Globus pallidus (tissue), 1 donor: ENCODE measurements at regions not wholly inside any gene's neighbourhood (a gene's known extent, or its start where the extent isn't known, plus 50 kb on each side); places are given as distances from the start of the nearest gene placed in this dataset.
"Not testable (repeated sequence)": the region's sequence is repeated elsewhere in the genome, so short reads cannot be mapped to it uniquely, and the experiment has no call there.

ENCODE experiments used
- DNase-seq: peaks from one replicate; pipeline ENCODE4 v3.0.0-alpha.2; 2015; ENCODE audit warnings: low spot score

DNA sequence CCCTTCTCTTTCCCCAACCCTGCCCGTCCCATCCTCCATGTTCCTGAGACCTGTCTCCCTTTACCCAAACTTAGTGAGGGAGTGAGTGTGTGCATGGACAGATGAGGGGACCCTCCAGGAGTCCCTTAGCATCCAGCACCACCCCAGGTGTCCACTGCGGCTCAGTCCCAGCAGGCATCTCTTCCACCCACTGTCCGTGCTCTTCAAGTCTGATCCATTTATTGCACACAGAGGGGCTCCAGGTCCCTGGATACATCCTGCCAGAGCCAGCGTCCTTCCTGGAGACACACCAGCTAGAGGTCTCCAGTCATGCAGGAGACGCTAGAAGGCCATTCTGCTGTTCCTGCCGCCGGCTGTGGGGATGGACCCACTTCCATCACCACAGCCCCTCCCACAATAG, 239.2 kb downstream of the ADGRD1 start:
- no peak for DNase-seq

DNA sequence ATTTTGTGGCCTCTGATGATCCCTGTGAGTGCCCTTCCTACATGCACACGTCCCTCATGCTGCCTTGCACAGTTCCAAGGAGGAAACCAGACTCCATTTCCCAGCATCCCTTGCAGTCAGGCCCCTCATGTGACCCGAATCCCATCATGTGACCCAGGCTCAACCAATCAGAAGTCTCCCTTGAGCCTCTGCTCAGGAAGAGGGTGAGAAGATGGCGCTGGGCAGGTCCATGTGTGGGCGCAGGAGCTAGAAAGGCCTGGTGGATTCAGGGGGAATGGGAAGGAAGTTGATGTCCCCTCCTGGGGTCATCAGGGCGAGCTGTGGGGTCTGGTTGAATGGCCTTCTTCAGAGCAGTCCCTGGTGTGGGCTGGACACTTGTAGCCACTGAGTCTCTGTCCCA, 240.5 kb downstream of the ADGRD1 start:
- no peak for DNase-seq

DNA sequence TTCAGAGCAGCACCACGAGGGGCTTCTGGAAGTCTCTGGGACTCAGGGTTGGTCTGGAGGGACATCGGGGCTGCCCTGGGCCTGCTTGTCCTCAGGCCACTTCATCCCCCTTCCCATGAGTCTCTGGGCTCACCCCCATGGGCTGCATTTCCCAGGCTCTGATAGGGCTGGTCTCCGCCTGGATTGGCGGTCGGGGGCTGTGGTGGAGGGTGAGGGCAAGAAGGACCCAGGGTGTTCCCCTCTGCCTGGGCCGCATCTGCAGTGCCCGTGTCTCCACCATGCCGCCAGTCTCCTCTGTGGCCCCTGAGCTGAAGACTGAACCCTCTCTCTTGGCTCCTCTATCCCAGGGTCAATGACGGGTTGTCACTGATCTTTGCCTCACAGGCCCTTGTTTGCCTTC, 242.1 kb downstream of the ADGRD1 start:
- DNase-seq: no peak

DNA sequence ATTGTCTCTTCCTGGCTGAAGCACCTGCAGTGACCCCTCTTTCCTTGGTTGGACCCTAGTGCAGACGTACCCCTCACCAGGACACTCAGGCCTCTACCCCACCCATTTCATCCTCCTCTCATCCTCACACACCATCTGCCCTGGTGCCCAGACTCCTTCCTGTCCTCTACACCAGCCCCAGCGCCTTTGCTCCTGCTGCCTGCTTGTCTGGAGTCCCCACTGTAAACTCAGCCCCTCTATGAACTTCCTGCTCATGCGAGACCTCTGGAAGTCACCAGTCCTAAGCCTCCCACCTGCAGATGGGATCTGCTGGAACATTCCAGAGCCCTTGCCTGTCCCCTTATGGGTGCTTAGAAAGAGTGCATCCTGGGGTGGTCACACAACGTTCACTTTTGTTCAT, 242.5 kb downstream of the ADGRD1 start:
- no peak for DNase-seq

DNA sequence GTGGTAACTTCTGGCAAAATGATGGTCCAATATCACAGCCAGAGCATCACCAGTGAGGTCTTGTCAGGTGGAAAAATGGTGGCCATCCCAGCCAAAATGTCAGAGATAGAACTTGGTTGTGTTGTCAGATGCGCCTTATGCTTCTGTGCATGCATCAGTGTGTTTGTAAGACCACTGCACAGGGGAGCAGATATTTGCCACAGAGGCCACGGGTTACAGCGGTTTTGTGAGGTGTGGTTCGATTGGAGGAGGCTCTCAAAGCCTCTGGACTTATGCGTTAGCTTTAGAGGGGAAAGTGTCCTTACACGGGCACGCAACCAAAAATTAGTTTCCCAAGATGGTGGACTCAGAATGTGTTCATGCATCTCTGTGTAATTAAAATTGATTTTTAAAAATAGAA, 243.8 kb downstream of the ADGRD1 start:
- no peak for DNase-seq

DNA sequence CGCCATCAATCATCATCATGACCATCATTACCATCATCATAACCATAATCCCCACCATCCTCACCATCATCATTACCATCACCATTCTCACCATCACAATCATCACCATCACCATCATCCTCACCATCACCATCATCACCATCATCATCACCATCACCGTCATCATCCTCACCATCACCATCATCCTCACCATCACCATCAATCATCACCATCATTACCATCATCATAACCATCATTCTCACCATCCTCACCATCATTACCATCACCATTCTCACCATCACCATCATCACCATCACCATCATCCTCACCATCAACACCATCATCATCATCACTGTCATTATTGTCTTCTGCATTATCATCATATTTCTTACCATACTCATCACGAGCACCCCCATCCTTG, 245.5 kb downstream of the ADGRD1 start:
- no peak for DNase-seq

DNA sequence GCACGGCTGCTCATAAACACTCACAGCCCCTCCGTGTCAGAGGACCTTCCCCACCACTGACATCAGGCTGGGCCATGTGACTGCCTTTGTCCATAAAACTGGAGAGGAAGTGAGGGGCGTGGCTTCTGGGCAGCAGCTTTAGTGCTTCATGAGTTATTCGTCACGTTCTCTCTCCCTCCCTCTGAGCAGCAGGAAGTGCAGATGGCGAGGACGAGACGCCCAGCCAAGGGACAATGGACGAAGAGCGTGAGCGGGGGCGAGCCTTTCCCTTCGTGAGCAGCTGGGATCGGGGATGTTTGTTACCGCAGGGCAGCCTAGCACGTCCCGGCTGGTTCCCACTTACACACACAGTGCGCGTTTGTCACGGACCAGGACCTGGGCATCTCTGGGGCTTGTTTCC, 248.2 kb downstream of the ADGRD1 start:
- not testable (repeated sequence) for DNase-seq

DNA sequence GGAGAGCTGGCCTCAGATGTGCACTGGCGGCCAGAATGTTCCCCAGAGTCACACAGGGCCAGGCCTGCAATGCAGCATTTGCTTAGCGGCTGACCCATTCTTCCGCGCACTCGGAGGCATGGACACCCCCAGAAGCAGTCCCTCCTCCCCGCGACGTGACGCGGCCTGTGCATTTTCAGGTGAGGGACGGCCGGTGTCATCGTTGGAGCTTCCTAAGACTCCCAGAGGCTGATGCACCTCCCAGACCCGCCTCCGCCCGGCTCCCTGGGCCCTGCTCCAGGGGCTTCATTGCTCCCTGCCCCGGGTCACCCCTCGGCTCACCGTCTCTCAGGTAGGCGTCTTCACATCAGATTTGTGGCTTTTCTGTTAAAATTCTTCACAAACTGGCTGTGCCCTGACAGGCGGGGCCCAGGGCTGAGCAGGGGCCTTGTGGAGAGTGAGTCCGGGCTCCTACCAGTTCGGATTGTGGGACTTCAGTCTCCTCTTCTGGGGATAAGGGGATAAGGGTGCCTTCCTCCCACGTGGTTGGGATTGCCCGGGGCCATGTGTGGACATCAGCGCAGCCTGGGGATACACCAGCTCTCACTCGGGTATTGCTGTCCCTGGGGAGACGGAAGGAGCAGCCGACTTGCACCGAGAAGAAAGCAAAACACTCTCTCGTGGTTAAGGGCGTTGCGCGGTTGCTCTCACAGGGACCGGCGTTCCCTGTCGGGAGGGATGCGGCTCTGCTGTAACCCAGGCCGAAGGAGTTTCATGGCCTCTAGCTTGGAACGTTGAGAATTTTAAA, 249.1 kb downstream of the ADGRD1 start:
- DNase-seq: no peak

DNA sequence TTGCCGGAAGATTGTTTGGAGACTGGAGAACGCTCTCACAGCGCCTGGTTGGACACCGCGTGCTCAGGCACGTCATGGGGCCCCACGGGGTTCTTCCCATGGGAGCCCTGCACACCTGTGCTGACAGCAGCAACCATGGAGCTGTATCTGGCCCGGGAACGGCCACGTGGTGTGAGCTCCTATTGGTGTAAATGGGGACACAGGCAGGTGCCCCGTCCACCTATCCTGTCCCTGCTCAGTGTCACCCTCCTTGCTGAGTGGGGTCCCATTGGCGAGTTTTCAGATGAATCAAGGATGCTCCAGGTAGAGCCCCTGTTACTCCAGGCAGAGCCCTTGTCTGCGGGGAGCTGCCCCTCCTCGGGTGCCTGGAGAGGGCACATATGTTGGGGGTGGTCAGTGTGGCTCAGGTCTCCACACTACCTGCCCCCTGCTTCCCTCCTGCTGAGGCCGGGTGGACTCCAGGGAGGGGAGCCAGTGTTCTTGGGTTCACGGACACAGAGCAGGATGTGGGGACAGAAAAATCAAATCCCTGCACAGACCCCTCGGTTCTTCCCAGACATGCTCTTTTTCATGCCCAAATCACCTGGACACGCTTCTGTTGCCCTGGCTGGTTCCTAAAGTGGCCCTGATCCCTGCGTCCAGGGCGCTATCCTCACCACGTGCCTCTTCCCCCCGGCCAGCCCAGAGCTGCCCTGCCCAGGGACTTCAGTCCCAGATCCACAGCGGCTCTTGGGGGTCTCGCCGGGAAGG, 250.1 kb downstream of the ADGRD1 start:
- no peak for DNase-seq

DNA sequence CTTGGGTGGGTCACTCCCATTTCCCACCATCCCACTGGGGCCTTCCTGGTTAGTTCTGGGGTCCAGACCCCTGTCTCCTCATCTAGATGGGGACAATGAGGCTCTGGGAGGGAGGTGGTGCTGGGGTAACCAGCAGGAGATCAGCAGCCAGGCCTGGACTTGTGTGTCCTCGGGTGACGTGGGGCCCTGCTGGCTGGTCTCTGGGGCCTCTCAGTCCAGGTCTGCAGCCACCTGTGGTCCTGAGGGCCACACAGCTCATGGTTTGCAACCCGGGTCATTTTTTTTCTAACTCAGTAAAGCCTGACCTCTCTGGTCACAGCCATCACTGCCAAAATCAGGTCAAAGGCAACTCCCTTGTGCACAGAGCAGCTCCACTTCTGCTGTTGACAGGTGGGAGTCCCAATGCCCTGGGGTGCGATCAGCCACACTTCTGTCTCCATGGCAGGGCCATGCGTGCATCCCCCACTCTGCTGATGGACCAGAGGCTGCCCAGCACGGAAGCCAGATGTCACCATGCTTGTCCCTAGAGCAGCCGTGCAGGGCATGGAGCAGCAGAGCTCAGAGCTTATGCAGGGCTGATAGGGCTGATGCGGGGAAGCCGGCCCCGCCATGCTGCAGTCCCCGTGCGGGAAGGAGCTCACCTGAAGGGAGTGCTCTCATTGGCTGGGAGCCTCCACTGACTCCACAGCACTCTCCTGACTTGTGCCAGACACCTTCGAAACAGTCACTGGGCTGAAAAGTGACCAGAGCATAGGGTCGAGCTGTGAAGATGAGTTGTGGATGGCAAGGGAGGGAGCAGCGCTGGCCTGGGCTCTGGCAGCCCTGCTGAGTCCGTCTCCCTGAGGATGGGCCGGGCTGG, 250.9 kb downstream of the ADGRD1 start:
- no peak for DNase-seq

DNA sequence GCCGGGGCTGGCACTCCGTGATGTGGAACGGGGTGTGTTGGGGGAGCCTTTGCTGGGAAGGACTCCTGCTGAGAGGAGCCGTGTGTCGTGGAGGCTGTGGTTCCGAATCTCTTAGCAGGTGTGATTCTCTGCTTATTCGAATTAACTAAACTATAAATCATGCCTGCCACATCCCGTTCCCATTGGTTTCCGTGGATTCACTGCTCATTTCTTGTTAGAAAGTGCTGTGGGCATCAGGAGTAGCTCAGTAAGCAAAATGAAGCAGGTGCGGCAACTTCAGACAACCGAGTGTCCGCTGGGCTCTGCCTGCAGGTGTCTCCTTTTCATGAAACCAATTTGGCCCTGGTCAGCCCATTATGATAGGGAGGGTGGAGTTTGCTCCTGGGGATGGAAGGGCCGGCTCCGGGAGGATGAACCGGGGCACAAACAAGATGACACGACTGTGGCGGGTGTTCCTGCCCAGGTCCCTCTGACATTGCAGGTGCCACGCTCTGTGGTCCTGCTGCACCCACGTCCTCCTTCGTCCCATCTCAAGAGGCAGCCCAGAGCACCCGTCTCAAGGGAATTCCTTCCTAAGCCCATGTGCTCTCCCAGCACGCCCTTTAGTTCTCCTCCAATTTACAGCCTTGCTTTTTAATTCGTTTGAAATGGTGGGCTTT, 251.7 kb downstream of the ADGRD1 start:
- DNase-seq: not testable (repeated sequence)

DNA sequence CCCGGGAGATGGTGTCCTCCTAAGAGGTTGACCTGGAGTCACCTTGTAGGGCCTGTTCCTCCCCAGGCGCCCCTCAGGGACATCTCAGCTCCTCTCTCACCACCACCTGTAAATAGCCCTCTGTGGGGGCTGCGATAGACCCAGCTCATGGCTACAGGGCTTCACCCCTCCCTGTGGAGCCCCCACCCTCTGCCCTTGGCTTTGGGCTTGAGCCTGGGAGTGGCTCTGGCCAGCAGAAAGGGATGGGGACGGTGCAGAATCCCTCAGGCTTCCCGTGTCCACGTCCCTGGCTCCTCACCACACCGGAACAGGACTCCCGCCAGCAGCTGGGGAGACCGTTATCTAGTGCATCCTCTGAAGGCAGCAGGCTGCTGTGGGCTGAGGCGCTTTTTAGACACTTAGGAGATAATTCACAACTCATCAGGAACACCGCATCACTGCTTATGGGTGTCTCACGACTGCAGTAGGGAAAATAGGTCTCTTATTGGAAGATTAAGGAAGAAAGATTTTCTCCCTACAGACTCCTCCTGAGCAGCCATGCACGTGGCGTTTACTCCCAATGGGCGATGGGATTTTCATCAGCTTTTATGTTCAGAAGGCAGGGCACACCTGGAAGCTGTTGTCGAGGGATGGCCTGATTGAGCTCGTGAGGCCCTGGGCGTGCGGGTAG, 253.1 kb downstream of the ADGRD1 start:
- not testable (repeated sequence) for DNase-seq

DNA sequence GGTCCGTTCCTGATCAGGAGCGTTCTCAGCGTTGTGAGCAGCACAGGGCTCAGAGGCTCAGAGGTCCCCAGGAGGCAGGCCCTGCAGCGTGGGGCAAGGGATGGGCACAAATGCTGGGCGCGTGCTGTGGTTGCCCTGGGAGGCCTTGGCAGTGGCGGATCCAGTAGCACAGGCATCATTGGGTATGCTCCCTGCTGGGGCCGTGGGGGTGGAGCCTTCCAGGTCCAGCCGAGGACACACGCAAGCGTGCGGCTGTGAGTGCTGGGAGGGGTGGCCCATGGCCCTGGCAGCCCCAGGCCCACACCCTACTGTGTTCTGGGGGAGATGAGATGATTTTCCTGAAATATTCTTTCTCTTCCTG, 253.6 kb downstream of the ADGRD1 start:
- DNase-seq: not testable (repeated sequence)

DNA sequence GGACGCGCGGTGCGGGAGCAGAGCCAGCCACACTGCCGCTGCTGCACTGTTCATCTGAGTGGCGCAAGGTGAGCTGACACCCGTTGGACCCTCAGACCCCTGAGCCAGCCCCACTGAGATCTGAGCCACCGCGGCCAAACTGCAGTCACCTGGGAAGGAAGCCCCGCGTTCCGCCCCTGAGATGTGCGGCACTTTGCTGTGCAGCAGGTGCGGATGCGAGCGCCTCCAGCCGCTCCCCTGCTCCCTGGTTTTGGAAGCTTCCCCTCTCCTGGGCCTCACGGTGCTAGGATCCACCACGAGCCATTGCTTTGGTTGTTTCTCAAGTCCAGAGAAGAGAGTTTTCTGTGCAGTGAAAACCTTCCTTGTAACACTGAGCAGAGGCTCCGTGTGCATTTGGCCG, 254.1 kb downstream of the ADGRD1 start:
- not testable (repeated sequence) for DNase-seq

DNA sequence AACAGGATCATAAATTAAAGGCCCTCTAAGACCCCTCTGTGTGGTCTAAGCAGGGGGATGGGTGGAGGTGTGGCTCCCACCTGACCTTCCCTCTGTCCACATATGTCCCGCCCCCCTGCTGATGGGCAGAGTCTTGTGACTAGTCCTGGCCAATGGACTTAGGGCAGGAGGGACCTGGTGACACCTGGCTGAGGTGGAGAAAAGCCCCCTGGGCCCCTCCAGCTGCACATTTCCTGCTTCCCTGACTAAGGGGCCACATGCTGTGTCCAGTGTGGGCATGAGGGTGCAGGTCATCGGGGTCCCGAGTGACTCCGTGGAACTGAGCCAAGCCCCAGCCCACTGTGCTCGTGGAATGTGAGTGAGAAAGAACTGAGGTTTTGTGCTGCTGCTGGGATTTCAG, 254.7 kb downstream of the ADGRD1 start:
- DNase-seq: no peak

DNA sequence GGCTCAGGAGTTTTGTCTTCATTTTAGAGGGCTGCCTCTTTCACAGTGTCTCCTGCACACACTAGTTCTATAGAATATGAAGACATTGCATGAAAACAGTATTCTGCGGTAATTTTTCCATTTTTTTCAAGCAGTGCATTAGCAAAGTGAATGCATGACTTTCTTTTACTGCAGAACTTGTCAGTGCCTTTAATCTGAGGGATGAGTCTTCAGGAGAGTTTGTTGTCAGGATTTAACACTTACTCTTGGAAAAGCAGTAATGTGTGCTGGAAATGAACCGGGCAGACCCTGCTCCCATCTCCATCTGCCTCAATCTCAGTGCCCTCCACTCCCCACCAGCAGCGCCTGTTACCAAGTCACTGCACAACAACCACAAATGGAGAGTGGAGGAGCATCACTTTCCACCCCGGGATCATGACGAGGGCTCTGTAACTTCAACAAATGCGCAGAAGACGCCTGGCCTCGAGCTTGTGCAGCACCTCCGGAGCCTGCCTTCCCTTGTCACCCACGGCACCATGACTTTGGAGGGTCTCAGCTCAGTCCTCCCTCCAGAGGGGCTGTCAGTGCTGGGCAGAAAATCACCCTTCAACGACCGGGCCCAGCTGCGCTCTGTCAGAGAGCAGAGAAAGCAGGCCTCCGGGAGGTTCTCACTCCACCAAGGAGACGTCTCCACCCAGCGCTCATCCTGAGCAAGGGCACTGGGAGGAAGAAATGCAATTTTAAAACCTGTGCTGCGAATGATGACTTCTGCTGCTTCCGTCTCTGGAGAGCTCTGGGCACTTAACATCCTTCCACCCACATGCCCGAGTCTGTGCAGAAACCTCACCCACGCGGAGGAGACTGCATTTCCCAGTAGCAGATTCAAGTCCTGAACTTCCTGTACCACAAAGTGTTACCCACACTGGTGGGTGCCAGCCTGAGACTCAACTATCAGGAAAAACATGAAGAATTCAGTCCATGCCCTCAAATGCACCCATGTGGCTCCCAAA, 255.7 kb downstream of the ADGRD1 start:
- DNase-seq: no peak

DNA sequence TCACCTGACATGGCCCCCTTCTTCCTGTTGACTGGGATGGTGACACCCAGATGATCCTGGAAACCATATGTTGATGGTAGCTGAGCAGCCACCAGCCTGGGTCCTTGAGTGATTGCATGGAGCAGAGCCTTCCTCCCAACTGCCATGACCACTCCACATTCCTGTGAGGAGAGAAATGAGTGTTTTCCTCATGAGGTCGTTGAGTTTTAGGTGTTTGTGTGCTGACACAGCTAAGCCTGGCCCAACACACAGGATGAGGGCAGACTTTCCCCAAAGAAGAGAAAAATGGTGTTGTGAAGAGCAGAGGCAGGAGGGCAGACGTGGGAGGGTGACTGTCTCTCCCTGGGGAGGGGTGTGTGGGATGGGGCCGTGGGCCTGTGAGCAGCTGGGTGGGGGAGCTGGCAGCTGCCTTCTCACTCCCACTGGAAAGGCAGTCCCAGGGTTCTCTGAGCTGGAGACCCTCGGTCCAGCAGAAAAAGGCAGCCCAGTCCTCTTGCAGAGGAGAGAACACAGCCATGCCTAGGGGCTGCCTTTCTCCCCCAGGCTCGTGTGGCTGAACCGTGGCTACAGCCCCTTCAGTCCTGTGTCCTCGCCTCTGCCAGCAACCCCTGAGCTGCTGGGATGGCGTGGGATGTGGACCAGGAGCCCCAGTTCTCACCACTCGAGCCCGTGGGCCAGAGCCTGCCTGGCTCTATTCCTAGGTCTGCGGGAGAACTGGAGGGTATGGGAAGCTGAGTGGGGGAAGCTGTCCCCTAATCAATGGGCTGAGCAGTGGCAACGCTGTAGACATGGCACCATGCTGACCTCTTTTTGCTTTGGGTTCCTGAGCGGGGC, 257.0 kb downstream of the ADGRD1 start:
- no peak for DNase-seq

DNA sequence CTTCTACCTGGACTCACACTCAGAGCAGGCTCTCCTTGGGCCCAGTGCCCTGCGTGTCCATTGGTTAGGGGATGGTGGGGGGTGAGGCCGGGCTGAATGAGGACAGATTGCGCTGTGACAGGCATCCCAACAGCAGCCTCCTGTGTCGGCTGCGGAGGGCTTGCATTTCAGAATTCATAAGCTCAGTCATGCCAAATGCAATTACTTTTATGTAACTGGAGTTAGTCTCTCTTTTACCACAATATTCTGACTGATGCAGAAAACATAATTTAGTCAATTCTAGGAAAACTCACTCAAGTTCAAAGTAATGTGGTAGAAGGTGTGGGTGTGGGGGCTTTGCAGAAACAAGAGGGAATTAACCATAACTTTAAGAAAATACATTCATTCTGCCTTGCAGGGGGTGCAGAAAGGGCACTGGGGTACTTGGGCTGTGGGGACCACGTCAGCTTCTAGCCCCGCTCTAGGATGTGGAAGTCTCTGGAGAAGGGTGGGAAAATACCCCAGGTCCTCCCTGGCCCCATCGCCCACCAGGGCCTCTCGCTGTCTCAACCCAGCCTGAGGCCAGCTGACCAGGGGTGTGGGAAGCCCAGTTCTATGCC, 257.7 kb downstream of the ADGRD1 start:
- no peak for DNase-seq

DNA sequence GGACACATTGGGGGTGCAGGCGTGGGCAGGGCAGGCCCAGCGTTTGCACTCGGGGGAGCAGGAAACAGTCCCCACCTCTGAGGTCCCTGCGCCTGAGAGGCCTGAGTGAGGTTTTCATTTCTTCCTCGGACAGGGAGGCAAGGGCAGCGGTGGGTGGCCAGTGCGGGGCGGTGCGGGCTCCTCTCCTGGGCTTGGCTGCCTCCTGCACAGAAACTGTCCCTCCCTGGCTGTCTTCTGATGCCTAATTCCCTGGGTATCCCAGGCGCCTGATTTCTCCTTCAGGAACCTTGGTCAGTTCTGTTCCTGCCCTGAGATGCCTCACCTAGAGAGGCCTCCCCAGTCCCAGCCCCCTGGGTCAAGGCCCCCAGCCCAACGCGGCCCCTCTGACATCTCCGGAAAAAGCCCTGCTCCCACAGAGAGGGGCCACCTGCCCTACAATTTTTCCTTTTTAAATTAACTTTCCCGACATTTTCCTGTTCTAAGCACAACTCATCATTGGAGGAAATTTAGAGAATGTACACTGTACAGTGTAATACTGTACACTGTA, 260.3 kb downstream of the ADGRD1 start:
- DNase-seq: no peak
